ENCODE measurements at regions not wholly inside any gene's neighbourhood (a gene's known extent, or its start where the extent isn't known, plus 50 kb on each side); places are given as distances from the start of the nearest gene placed in this dataset.

DNA sequence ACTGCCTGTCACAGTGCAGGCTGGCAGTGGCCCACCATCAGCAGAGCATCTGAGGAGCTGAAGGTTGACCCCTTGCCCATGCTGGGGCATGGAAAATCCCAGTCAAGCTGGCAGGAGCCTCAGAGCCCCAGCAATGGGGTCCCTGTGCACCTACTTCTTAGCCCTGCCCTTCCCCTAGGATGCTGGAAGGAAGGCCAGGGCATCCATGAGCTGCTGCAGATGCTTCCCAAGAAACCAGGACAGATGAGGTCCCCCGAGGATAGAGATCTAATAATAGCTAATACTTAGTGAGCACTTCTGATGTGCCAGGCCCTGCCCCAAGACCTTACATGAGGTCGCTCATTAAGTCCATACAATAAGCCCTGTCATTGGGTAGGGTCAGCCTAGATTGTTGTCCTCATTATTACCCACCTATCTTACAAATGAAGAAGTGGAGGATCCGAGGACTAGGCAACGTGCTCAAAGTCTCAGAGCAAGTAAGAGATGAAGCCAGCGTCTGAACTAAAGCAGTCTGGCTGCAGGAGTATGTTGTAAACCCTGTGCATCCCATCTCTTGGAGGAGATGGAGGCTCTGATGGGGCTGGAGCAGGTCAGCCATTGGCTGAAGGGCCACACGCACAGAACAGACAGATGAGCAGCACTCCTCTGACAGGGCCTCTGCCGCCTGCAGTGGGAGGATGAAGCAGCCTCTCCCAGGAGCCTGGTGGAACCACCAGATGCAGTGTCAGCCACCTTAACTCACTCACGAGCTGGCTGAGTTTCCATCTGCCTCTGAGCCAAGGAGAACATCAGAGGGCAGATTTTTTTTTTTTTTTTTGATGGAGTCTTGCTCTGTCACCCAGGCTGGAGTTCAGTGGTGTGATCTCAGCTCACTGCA lies 175.4 kb downstream of the WSCD1 start:
- no peaks in the 10 kb centered on the region for H3K4me1 ChIP-seq (ENCODE audit: control insufficient read depth, insufficient read depth, low read length)
- H4K20me1 ChIP-seq (ENCODE audit: control insufficient read depth, insufficient read depth), result no peaks in the 10 kb centered on the region
- no peaks in the 10 kb centered on the region for H3K79me2 ChIP-seq (ENCODE audit: control insufficient read depth, insufficient read depth, low read length)
- FAIRE-seq, result no peak
- intact Hi-C loops (cut with micrococcal nuclease; ENCODE audit: unreplicated experiment), result no loop called here
- CTCF ChIA-PET, result no interaction called here
- in situ Hi-C loops (cut with MboI), result no loop called here
- H3K4me3 ChIP-seq, result no peak overlapping the region
- no peak overlapping the region for H2AFZ ChIP-seq (ENCODE audit: control insufficient read depth, low read depth, low read length)
- SMC1A ChIA-PET (ENCODE audit: uncharacterized antibody, unreplicated experiment), result no interaction called here
- H3K9ac ChIP-seq (ENCODE audit: control insufficient read depth, insufficient read depth, low read length), result no peak overlapping the region
- POLR2A ChIA-PET, result no interaction called here
- H3K27me3 ChIP-seq (replicated peaks in 1 of 2; ENCODE audit: control insufficient read depth in 2 of 2, insufficient read depth in 2 of 2, low read length in 1 of 2), result peaks cover 0 to under 1% of the 10 kb centered on the region in 2 experiments; a peak in 1 of 4 replicates
- RAD21 ChIA-PET (ENCODE audit: unreplicated experiment), result no interaction called here
- no peak overlapping the region for H3K27ac ChIP-seq (ENCODE audit: control insufficient read depth, insufficient read depth)
- ATAC-seq, result no peak
- H3K9me3 ChIP-seq (replicated peaks; ENCODE audit: control insufficient read depth, insufficient read depth, low read length), result no peaks in the 10 kb centered on the region
- DNase-seq (ENCODE audit: low read depth, low spot score), result no peak
- TF ChIP-seq MEF2A (IDR thresholded peaks at IDR 0.05; ENCODE audit: insufficient read depth, low read depth, low read length) (no peak), RELA (IDR thresholded peaks at IDR 0.05; ENCODE audit: borderline replicate concordance, partially characterized antibody) (no peak), ZNF217 (IDR thresholded peaks at IDR 0.05) (no peak), MEF2B (IDR thresholded peaks at IDR 0.05; ENCODE audit: partially characterized antibody, poor library complexity, severe bottlenecking) (no peak)
- WGBS (ENCODE audit: insufficient coverage, insufficient replicate concordance, low lambda C conversion rate, missing lambda C conversion rate), result 2% methylated on average over 8 of the region's 8 CpGs
- BruUV-seq (replicated peaks), result no TSS peak
- H3K36me3 ChIP-seq (ENCODE audit: control insufficient read depth in 2 of 2, insufficient read depth in 2 of 2, low read length in 1 of 2), result no peaks in the 10 kb centered on the region
- H3K4me2 ChIP-seq (ENCODE audit: control insufficient read depth, insufficient read depth), result no peak overlapping the region

DNA sequence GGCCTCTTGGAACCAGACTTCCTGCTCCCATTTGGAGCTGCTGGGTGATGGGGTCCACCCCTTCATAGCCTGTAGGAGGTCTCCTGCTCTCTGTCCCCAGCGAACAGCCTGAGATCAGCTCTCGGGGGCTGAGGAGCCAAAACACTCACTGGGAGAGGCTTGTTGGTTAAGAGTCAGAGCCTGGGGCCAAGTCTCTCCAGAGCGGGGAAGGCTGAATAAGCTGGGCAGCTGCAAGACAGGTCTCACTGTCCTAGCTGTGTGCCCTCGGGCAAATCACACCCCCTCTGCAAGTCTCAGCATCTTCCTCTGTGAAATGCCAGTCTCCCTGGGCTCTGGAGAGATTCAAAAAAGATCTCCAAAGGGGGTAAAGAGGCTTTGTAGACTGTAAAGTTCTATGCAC lies 174.6 kb downstream of the WSCD1 start:
- ATAC-seq (no peak), DNase-seq (ENCODE audit: low read depth, low spot score) (no peak), FAIRE-seq (no peak)
- Histone ChIP-seq H4K20me1 (ENCODE audit: control insufficient read depth, insufficient read depth) (no peaks in the 10 kb centered on the region), H3K79me2 (ENCODE audit: control insufficient read depth, insufficient read depth, low read length) (no peaks in the 10 kb centered on the region), H3K27me3 (replicated peaks in 1 of 2; ENCODE audit: control insufficient read depth in 2 of 2, insufficient read depth in 2 of 2, low read length in 1 of 2) (no peaks in the 10 kb centered on the region; a peak in 1 of 4 replicates), H2AFZ (ENCODE audit: control insufficient read depth, low read depth, low read length) (no peak overlapping the region), H3K4me1 (ENCODE audit: control insufficient read depth, insufficient read depth, low read length) (no peaks in the 10 kb centered on the region), H3K4me3 (no peak overlapping the region), H3K9ac (ENCODE audit: control insufficient read depth, insufficient read depth, low read length) (no peak overlapping the region), H3K4me2 (ENCODE audit: control insufficient read depth, insufficient read depth) (no peak overlapping the region), H3K36me3 (ENCODE audit: control insufficient read depth in 2 of 2, insufficient read depth in 2 of 2, low read length in 1 of 2) (no peaks in the 10 kb centered on the region), H3K9me3 (replicated peaks; ENCODE audit: control insufficient read depth, insufficient read depth, low read length) (no peaks in the 10 kb centered on the region), H3K27ac (ENCODE audit: control insufficient read depth, insufficient read depth) (no peak overlapping the region)
- intact Hi-C loops (cut with micrococcal nuclease; ENCODE audit: unreplicated experiment) (no loop called here), in situ Hi-C loops (cut with MboI) (no loop called here)
- CTCF ChIA-PET, result no interaction called here
- WGBS (ENCODE audit: insufficient coverage, insufficient replicate concordance, low lambda C conversion rate, missing lambda C conversion rate), result 16% methylated on average over 4 of the region's 4 CpGs
- SMC1A ChIA-PET (ENCODE audit: uncharacterized antibody, unreplicated experiment), result no interaction called here
- BruUV-seq (replicated peaks), result no TSS peak
- POLR2A ChIA-PET, result no interaction called here
- RAD21 ChIA-PET (ENCODE audit: unreplicated experiment), result no interaction called here
- TF ChIP-seq HDGF (IDR thresholded peaks at IDR 0.05) (no peak), BCL11A (IDR thresholded peaks at IDR 0.05; ENCODE audit: low read depth, low read length) (no peak), KAT2A (conservative IDR thresholded peaks at IDR 0.05; ENCODE audit: control insufficient read depth, low read depth, low read length) (no peak), TAF1 (IDR thresholded peaks at IDR 0.05; ENCODE audit: borderline replicate concordance, low read depth, low read length) (no peak), HDAC6 (IDR thresholded peaks at IDR 0.05; ENCODE audit: unreplicated experiment) (no peak), ZNF217 (IDR thresholded peaks at IDR 0.05) (no peak), KDM1A (IDR thresholded peaks at IDR 0.05; ENCODE audit: borderline replicate concordance) (no peak), RFX5 (IDR thresholded peaks at IDR 0.05; ENCODE audit: low read depth, low read length) (no peak), TARDBP (IDR thresholded peaks at IDR 0.05; ENCODE audit: borderline replicate concordance) (no peak), MTA3 (IDR thresholded peaks at IDR 0.05; ENCODE audit: borderline replicate concordance, low read length) (no peak), SMAD5 (IDR thresholded peaks at IDR 0.05; ENCODE audit: low read depth) (no peak), YBX1 (IDR thresholded peaks at IDR 0.05) (no peak)
- TF ChIP-seq, protein P1, sequence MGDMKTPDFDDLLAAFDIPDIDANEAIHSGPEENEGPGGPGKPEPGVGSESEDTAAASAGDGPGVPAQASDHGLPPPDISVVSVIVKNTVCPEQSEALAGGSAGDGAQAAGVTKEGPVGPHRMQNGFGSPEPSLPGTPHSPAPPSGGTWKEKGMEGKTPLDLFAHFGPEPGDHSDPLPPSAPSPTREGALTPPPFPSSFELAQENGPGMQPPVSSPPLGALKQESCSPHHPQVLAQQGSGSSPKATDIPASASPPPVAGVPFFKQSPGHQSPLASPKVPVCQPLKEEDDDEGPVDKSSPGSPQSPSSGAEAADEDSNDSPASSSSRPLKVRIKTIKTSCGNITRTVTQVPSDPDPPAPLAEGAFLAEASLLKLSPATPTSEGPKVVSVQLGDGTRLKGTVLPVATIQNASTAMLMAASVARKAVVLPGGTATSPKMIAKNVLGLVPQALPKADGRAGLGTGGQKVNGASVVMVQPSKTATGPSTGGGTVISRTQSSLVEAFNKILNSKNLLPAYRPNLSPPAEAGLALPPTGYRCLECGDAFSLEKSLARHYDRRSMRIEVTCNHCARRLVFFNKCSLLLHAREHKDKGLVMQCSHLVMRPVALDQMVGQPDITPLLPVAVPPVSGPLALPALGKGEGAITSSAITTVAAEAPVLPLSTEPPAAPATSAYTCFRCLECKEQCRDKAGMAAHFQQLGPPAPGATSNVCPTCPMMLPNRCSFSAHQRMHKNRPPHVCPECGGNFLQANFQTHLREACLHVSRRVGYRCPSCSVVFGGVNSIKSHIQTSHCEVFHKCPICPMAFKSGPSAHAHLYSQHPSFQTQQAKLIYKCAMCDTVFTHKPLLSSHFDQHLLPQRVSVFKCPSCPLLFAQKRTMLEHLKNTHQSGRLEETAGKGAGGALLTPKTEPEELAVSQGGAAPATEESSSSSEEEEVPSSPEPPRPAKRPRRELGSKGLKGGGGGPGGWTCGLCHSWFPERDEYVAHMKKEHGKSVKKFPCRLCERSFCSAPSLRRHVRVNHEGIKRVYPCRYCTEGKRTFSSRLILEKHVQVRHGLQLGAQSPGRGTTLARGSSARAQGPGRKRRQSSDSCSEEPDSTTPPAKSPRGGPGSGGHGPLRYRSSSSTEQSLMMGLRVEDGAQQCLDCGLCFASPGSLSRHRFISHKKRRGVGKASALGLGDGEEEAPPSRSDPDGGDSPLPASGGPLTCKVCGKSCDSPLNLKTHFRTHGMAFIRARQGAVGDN (IDR thresholded peaks at IDR 0.05), result no peak
